ENCODE measurements at regions not wholly inside any gene's neighbourhood (a gene's known extent, or its start where the extent isn't known, plus 50 kb on each side); places are given as distances from the start of the nearest gene placed in this dataset.
A peak's percentile ranks its signal among the peaks of the same experiment; 100 is the strongest.

GRCh38 chr5:154625031-154625430 is 130.1 kb upstream of the LARP1 start:
- Mint-ChIP-seq H3K27me3 (peaks cover 23% of the 10 kb centered on the region), H3K36me3 (no peaks in the 10 kb centered on the region), H3K27ac (no peak overlapping the region), H3K9me3 (no peaks in the 10 kb centered on the region), H3K4me3 (no peak overlapping the region), H3K4me1 (no peaks in the 10 kb centered on the region)
- no peak for DNase-seq
- CTCF ChIA-PET: no interaction called here

GRCh38 chr5:154624341-154624740 is 130.8 kb upstream of the LARP1 start:
- CTCF ChIA-PET: no interaction called here
- Mint-ChIP-seq H3K36me3 (no peaks in the 10 kb centered on the region), H3K4me1 (no peaks in the 10 kb centered on the region), H3K27ac (no peak overlapping the region), H3K4me3 (no peak overlapping the region), H3K9me3 (no peaks in the 10 kb centered on the region), H3K27me3 (peaks cover 23% of the 10 kb centered on the region)
- no peak for DNase-seq

DNA sequence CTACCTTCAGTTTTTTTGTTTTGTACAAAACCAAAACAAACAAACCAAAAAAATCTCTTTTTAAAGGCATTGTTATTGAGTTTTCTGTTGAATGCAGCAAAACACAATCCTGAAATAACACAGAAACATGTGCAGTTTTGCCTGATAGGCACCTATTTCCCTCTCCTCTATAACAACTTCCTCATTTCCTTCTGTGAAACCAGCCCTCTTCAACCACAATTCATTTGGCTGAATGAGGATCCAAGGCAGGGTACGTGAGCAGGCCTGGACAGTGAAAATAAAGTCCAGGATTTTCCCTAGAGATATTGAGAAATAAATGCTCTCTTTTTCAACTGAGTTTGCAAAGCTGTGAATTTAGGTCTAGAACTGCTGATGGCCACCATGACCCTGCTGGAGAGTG is 134.8 kb upstream of the LARP1 start:
- H3K4me3 Mint-ChIP-seq: no peak overlapping the region
- H3K27ac Mint-ChIP-seq: no peak overlapping the region
- DNase-seq: no peak
- H3K27me3 Mint-ChIP-seq: peaks cover 15% of the 10 kb centered on the region
- no peaks in the 10 kb centered on the region for H3K9me3 Mint-ChIP-seq
- H3K36me3 Mint-ChIP-seq: no peaks in the 10 kb centered on the region
- CTCF ChIA-PET: interaction anchor here (1.2 kb wide), 1 partner anchor 10 kb away, joined by 3 read pairs; no protein-coding TSS in a partner anchor
- H3K4me1 Mint-ChIP-seq: no peaks in the 10 kb centered on the region

- H3K36me3 Mint-ChIP-seq: no peaks in the 10 kb centered on the region
- no peak overlapping the region for H3K4me3 Mint-ChIP-seq
- no peak for DNase-seq
- peaks cover 16% of the 10 kb centered on the region for H3K27me3 Mint-ChIP-seq
- no peaks in the 10 kb centered on the region for H3K4me1 Mint-ChIP-seq
- H3K27ac Mint-ChIP-seq: no peak overlapping the region
- H3K9me3 Mint-ChIP-seq: no peaks in the 10 kb centered on the region
- CTCF ChIA-PET: no interaction called here
Measured at GRCh38 chr5:154618696-154619095, 136.5 kb upstream of the LARP1 start.

DNA sequence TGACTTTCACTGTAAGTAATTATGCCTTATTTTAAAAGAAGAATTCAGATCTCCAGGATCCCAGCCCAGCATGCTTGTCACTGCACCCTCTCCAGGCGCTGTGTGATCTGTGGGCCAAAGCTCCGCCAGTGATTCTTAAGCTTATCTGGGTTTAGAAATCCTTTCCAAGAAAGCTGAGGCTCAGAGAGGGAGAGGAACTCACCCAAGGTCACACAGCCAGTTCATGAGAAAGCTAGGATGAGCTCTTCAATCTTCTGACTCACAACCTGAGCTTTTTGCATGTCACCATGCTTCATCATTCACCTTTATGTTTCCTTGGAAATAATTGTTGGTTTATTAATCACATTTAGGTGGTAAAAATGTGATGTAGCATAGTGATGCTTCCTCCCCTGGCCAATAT is 136.6 kb upstream of the HAND1 start:
- no peak overlapping the region for H3K4me3 Mint-ChIP-seq
- H3K9me3 Mint-ChIP-seq: no peaks in the 10 kb centered on the region
- DNase-seq: no peak
- H3K27ac Mint-ChIP-seq: no peak overlapping the region
- H3K36me3 Mint-ChIP-seq: no peaks in the 10 kb centered on the region
- H3K4me1 Mint-ChIP-seq: peaks cover 3% of the 10 kb centered on the region
- CTCF ChIA-PET: interaction anchor here (0.6 kb wide), 1 partner anchor 146 kb away, joined by 3 read pairs; no protein-coding TSS in a partner anchor
- H3K27me3 Mint-ChIP-seq: peaks cover 43% of the 10 kb centered on the region

DNA sequence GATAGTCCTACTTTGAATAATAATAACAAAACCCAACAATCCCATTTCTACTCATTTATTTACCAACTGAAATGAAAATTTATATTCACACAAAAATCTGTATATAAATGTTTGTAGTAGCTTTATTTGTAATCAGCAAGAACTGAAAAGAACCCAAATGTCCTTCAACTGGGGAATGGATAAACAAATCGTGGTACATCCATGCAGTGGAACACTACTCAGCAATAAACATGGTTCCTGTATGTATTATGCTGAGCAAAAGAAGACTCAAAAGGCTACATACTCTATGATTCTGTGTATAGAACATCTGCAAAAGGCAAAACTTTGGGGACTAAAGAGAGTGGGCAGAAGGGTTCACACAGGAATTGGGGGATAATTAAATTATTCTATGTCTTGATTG is 136.1 kb upstream of the HAND1 start:
- CTCF ChIA-PET: interaction anchor here (0.6 to 4.1 kb wide), 2 partner anchors 103 to 147 kb away, joined by 3 to 25 read pairs; no protein-coding TSS in a partner anchor
- H3K4me1 Mint-ChIP-seq: peaks cover 3% of the 10 kb centered on the region
- peaks cover 48% of the 10 kb centered on the region for H3K27me3 Mint-ChIP-seq
- H3K27ac Mint-ChIP-seq: no peak overlapping the region
- no peak overlapping the region for H3K4me3 Mint-ChIP-seq
- no peaks in the 10 kb centered on the region for H3K9me3 Mint-ChIP-seq
- no peaks in the 10 kb centered on the region for H3K36me3 Mint-ChIP-seq
- no peak for DNase-seq

GRCh38 chr5:154612666-154613065 is 134.6 kb upstream of the HAND1 start:
- no peaks in the 10 kb centered on the region for H3K9me3 Mint-ChIP-seq
- peaks cover 6% of the 10 kb centered on the region for H3K4me1 Mint-ChIP-seq
- no peaks in the 10 kb centered on the region for H3K36me3 Mint-ChIP-seq
- peaks cover 63% of the 10 kb centered on the region for H3K27me3 Mint-ChIP-seq
- no peak for DNase-seq
- no peak overlapping the region for H3K27ac Mint-ChIP-seq
- CTCF ChIA-PET: interaction anchor here (0.7 to 4.1 kb wide), 2 partner anchors 18 to 145 kb away, joined by 3 to 25 read pairs; no protein-coding TSS in a partner anchor
- no peak overlapping the region for H3K4me3 Mint-ChIP-seq

DNA sequence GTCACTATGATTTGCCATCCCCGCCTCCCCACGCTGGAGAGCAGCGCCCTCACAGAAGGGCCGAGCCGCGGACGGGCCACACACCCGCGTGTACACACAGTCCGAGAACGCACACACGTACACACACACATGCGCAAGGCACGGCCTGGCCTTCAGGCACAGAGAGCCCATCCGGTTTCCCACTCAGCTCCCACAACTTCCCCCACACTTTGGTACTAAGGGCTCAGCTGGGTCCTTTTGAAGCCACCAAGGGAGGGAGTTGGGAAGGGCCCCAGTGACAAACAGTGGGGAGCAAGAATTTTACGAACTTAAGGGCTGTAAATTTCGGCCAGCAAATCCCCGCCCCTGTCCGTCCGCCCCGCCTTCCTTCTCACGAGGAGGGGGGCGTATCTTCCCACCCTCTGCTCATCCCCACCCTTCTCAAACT is 133.3 kb upstream of the HAND1 start:
- H3K4me1 Mint-ChIP-seq: peaks cover 6% of the 10 kb centered on the region
- peaks cover 76% of the 10 kb centered on the region for H3K27me3 Mint-ChIP-seq
- no peak overlapping the region for H3K4me3 Mint-ChIP-seq
- H3K27ac Mint-ChIP-seq: no peak overlapping the region
- H3K9me3 Mint-ChIP-seq: no peaks in the 10 kb centered on the region
- H3K36me3 Mint-ChIP-seq: no peaks in the 10 kb centered on the region
- no peak for DNase-seq
- CTCF ChIA-PET: interaction anchor here (1.1 to 4.1 kb wide), 3 partner anchors 9 to 539 kb away, joined by 3 to 25 read pairs (median 4); no protein-coding TSS in a partner anchor

DNA sequence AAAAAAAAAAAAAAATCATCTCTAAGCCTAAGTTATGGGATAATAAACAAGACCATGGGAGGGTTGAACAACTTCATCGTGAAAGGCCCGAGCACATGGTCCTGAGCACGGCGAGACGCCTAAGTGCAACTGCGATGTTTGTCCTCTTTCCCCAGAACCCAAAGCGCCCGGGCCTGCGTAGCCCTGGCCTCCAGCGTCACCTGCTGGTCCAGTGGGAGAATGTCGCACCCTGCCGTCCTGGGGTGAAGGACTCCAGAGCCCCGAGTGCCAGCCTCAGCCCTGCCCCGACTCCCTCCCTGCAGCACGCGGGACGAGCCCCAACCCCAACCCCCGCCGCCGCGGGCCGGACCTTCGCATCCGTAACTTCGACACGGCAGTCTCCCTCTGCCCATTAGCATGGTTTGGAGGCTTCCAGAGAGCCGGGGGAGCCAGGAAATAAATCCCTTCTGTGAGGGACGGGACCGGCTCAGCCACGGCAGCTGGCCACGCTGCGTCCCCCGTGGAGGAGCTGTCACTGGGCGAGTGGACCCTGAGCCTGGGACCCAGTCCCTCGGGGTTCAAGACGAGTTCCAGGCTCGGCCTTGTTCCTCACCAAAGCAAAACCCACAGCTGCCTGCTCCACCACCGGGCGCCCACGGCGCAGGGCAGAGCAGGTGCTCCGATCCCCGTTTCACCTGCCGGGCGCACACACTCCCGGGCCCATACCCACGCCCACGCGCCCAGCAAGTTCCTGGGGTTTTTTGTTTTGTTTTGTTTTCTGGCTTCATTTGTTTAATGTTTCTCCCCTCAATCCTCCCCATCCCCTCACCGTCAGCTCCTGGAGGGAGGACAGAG is 132.5 kb upstream of the HAND1 start:
- H3K36me3 Mint-ChIP-seq: no peaks in the 10 kb centered on the region
- peaks cover 84% of the 10 kb centered on the region for H3K27me3 Mint-ChIP-seq
- H3K27ac Mint-ChIP-seq: no peak overlapping the region
- no peaks in the 10 kb centered on the region for H3K9me3 Mint-ChIP-seq
- peak overlapping the region; percentile 5 for H3K4me3 Mint-ChIP-seq
- peak; percentile 74 for DNase-seq
- H3K4me1 Mint-ChIP-seq: peaks cover 6% of the 10 kb centered on the region
- CTCF ChIA-PET: interaction anchor here (0.7 to 4.1 kb wide), 5 partner anchors 10 to 538 kb away, joined by 3 to 25 read pairs (median 4); no protein-coding TSS in a partner anchor

DNA sequence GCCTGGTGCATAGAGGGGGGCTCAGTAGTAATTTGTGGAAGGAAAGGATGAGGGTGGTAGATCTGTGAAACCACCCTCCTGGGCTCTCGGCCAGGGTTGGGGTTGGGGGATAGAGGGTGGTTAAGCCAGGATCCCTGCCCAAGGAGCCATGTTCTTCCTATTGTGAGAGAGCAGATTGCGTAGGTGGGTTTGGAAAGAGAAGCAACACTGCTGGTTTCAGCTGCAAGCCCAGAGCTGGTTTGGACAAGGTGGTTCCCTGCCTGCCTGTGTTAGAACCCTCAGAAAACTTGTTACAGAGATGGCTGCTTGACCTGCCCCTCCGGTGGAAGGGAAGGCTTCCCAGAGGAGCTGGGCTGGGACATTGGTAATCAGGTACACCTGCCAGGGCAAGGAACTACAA is 131.2 kb upstream of the HAND1 start:
- Mint-ChIP-seq H3K27me3 (peaks cover 90% of the 10 kb centered on the region), H3K4me1 (peaks cover 6% of the 10 kb centered on the region), H3K36me3 (no peaks in the 10 kb centered on the region), H3K27ac (no peak overlapping the region), H3K4me3 (no peak overlapping the region), H3K9me3 (no peaks in the 10 kb centered on the region)
- DNase-seq: no peak
- CTCF ChIA-PET: interaction anchor here (1.0 to 1.6 kb wide), 2 partner anchors 137 to 143 kb away, joined by 3 to 4 read pairs; no protein-coding TSS in a partner anchor

DNA sequence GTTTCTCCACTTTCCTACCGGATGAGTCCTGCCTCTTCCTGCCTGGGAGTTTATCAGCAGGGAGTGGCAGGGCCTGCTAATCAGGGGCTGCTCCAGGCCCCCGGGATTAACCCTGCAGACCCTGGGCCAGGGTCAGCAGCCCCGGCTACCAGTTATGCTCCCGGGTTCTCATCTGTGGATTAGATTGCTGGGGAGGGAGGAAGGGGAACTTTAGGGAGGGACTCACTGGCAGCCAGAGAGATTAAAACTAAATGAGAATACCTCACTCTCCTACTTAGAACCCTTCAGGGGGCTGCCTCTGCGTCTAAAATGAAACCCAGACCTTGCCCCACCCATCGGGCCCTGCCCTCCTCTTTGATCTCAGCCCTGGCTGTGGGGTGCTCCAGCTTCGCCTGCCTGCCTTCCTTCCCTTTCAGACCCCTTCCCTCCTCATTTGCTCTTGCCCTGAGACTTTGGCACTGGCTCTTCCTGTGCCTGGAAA is 130.5 kb upstream of the HAND1 start:
- no peak overlapping the region for H3K4me3 Mint-ChIP-seq
- H3K36me3 Mint-ChIP-seq: no peaks in the 10 kb centered on the region
- H3K27me3 Mint-ChIP-seq: peaks cover 96% of the 10 kb centered on the region
- no peak for DNase-seq
- no peaks in the 10 kb centered on the region for H3K9me3 Mint-ChIP-seq
- peaks cover 6% of the 10 kb centered on the region for H3K4me1 Mint-ChIP-seq
- H3K27ac Mint-ChIP-seq: no peak overlapping the region
- CTCF ChIA-PET: interaction anchor here (1.5 to 1.6 kb wide), 2 partner anchors 143 to 633 kb away, joined by 3 read pairs; no protein-coding TSS in a partner anchor

DNA sequence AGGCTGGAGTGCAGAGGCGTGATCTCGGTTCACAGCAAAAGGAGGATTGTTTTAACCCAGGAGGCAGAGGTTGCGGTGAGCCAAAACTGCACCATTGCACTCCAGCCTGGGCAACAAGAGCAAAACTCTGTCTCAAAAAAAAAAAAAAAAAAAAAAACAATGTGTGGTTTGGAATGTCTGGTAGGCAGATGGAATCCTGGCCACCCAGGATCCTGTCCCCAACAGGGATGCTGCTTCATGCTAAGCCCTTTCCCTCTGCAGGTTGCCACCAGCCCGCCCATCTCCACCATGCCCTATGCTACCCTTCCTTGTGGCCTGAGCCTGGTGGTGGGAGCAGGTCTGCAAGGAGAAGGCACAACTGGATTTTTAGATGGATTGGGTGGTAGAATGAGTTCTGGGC is 129.7 kb upstream of the HAND1 start:
- Mint-ChIP-seq H3K4me3 (no peak overlapping the region), H3K4me1 (peaks cover 6% of the 10 kb centered on the region), H3K9me3 (no peaks in the 10 kb centered on the region), H3K27ac (no peak overlapping the region), H3K27me3 (peaks cover 96% of the 10 kb centered on the region), H3K36me3 (no peaks in the 10 kb centered on the region)
- CTCF ChIA-PET: interaction anchor here (1.5 to 1.6 kb wide), 2 partner anchors 142 to 632 kb away, joined by 3 read pairs; no protein-coding TSS in a partner anchor
- DNase-seq: no peak

DNA sequence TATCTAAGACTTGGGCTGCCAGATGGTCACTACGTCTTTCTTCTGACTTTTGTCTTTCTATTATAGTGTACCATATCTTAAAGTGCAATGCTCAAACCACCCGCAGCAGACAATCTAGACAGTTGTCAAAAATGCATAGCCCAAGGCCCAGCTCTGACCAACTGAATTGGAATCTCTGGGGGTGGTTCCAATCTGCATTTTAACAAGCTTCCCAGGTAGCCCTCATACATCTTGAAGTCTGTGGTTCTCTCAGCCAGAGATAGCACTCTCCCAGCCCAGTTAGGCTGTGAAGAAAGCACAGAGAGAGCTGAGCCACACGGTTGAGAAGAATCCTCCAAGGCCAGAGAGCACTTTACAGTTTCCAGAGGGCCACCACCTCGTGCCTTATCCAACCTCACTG is 128.2 kb upstream of the HAND1 start:
- no peaks in the 10 kb centered on the region for H3K9me3 Mint-ChIP-seq
- no peaks in the 10 kb centered on the region for H3K36me3 Mint-ChIP-seq
- H3K4me1 Mint-ChIP-seq: peaks cover 5% of the 10 kb centered on the region
- DNase-seq: no peak
- H3K4me3 Mint-ChIP-seq: no peak overlapping the region
- peaks cover 95% of the 10 kb centered on the region for H3K27me3 Mint-ChIP-seq
- H3K27ac Mint-ChIP-seq: no peak overlapping the region
- CTCF ChIA-PET: interaction anchor here (1.2 kb wide), 1 partner anchor 138 kb away, joined by 3 read pairs; no protein-coding TSS in a partner anchor

DNA sequence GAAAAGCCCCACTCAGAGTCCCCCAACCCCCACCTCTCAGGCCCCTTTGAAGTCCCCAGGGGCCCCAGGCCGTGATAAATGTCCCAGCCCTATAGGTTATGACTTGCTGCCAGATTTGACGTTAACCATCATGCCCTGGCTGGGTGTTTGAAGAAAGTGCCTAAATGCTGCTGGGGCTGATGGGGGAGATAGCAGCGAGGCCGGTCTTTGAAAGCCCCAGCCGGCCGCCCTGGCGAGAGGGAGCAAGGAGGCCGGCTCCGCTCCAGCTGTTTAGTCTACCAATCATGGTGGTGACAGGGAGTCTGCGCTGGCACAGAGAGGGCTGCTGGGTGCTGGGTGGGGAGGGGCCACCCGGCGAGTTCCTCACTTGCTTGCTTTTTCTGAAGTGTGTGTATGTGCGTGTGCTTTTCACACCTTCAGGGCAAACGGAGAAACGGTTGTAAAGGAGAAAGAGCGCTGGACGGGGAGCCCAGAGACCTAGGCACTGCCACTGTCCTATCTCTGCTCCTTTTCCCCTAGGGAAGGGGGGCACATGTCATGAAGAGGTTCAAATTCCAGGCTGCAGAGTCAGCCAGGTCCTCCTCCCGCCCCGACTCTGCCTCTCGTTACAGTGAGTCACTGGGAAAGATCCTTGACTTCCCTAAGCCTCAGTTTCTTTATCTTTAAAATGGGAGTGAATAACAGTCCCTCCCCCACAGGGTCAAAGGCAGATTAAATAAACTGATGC is 126.1 kb upstream of the HAND1 start:
- no peak for DNase-seq
- CTCF ChIA-PET: no interaction called here
- Mint-ChIP-seq H3K27me3 (peaks cover 80% of the 10 kb centered on the region), H3K36me3 (no peaks in the 10 kb centered on the region), H3K4me1 (peaks cover 3% of the 10 kb centered on the region), H3K4me3 (no peak overlapping the region), H3K27ac (no peak overlapping the region), H3K9me3 (no peaks in the 10 kb centered on the region)
